ENCODE measurements at regions not wholly inside any gene's neighbourhood (a gene's known extent, or its start where the extent isn't known, plus 50 kb on each side); places are given as distances from the start of the nearest gene placed in this dataset.

DNA sequence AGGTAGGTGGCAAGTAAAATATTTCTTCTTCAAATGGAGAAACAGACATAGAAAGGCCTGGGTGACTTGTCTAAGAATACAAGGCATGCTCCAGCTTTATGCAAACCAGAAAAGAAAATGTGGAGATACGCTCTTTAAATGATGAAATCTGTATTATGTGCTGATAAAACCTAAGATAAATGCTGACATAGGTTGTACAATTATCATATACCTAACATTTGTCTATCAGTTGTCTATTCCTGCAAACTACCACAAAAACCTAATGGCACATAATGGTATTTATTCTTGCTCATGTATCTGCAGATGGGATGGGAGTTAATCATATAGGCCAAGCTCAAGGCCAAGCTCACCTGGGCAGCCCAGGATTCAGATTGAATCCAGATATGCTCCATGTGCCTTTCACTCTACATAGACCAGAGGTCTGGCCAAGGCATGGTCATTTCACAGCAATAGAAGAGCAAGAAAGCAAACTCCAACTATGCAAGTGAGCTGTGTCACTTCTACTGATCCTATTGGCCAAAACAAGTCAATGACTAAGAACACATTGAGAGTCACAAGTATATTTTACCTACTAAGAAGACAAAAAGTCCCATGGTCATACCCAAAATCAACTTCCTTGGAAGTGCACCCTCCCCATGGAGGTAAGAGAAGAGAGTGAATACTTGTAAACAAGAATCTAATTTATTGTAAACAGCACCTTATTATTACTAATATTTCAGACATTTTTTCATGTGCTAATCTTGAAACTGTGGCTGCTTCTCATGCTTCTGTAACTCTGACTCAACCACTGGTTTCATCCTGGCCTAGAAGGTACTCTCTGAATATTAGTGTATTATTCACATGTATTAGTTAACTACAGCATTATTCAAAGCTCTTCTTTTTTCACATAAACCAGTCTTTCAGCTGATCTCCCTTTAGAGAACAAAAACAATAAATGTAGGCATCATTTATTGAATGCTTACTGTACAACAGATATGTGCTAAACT lies 270.7 kb upstream of the SOX9 start:
- Histone ChIP-seq H3K4me1 (ENCODE audit: control insufficient read depth in 3 of 3, insufficient read depth in 2 of 3, low read depth in 1 of 3, low read length in 2 of 3) (no peaks in the 10 kb centered on the region), H3K9me3 (ENCODE audit: control insufficient read depth in 2 of 2, insufficient read depth in 1 of 2, low read depth in 1 of 2, low read length in 1 of 2) (no peaks in the 10 kb centered on the region), H3K36me3 (ENCODE audit: control insufficient read depth in 3 of 3, insufficient read depth in 2 of 3, low read depth in 1 of 3, low read length in 3 of 3) (no peaks in the 10 kb centered on the region), H3K27me3 (ENCODE audit: control insufficient read depth in 3 of 3, insufficient read depth in 3 of 3, low read length in 3 of 3) (no peaks in the 10 kb centered on the region), H3K27ac (ENCODE audit: low read depth in 1 of 3, low read length in 2 of 3) (no peak overlapping the region), H3K4me3 (ENCODE audit: low read depth in 1 of 3, low read length in 3 of 3) (no peak overlapping the region)
- DNase-seq (no peak), FAIRE-seq (no peak)
- WGBS, 3 donors = 54 to 92% (median 73%) methylated on average over 1 of the region's 1 CpG

DNA sequence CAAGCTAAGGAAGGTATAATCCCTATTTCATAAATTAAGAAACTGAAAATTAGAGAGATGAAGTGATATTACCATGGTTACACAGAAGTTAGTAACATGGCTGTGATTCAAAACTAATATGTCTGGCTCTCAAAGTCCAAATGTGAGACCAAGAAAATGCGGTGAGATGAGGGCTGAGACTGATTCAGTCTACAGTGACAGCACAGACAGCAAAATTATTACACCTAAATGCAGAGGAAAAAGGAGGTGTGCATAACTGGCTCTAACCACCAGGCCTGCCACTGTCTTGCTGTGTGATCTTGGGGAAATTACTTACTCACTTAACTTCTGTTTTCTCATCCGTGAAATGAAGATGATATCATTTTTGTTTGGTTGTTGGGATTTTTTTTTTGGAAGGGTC lies 270.0 kb upstream of the SOX9 start:
- FAIRE-seq (no peak), DNase-seq (no peak)
- Histone ChIP-seq H3K36me3 (ENCODE audit: control insufficient read depth in 3 of 3, insufficient read depth in 2 of 3, low read depth in 1 of 3, low read length in 3 of 3) (no peaks in the 10 kb centered on the region), H3K4me3 (ENCODE audit: low read depth in 1 of 3, low read length in 3 of 3) (no peak overlapping the region), H3K27me3 (ENCODE audit: control insufficient read depth in 3 of 3, insufficient read depth in 3 of 3, low read length in 3 of 3) (no peaks in the 10 kb centered on the region), H3K4me1 (ENCODE audit: control insufficient read depth in 3 of 3, insufficient read depth in 2 of 3, low read depth in 1 of 3, low read length in 2 of 3) (no peaks in the 10 kb centered on the region), H3K9me3 (ENCODE audit: control insufficient read depth in 2 of 2, insufficient read depth in 1 of 2, low read depth in 1 of 2, low read length in 1 of 2) (no peaks in the 10 kb centered on the region), H3K27ac (ENCODE audit: low read depth in 1 of 3, low read length in 2 of 3) (no peak overlapping the region)
- WGBS, 3 donors = 64 to 84% (median 84%) methylated on average over 2 of the region's 2 CpGs

GRCh38 chr17:71855010-71855409 lies 265.8 kb upstream of the SOX9 start:
- Histone ChIP-seq H3K36me3 (ENCODE audit: control insufficient read depth in 3 of 3, insufficient read depth in 2 of 3, low read depth in 1 of 3, low read length in 3 of 3) (no peaks in the 10 kb centered on the region), H3K4me3 (ENCODE audit: low read depth in 1 of 3, low read length in 3 of 3) (no peak overlapping the region), H3K27ac (ENCODE audit: low read depth in 1 of 3, low read length in 2 of 3) (no peak overlapping the region), H3K27me3 (ENCODE audit: control insufficient read depth in 3 of 3, insufficient read depth in 3 of 3, low read length in 3 of 3) (no peaks in the 10 kb centered on the region), H3K9me3 (ENCODE audit: control insufficient read depth in 2 of 2, insufficient read depth in 1 of 2, low read depth in 1 of 2, low read length in 1 of 2) (no peaks in the 10 kb centered on the region), H3K4me1 (ENCODE audit: control insufficient read depth in 3 of 3, insufficient read depth in 2 of 3, low read depth in 1 of 3, low read length in 2 of 3) (no peaks in the 10 kb centered on the region)
- 71 to 86% (median 82%) methylated on average over 4 of the region's 4 CpGs for WGBS, 3 donors
- no peak for FAIRE-seq
- DNase-seq = no peak

- FAIRE-seq = no peak
Measured at GRCh38 chr17:71864755-71865154, 256.1 kb upstream of the SOX9 start.

GRCh38 chr17:71866095-71866494 lies 254.7 kb upstream of the SOX9 start:
- Histone ChIP-seq H3K9me3 (ENCODE audit: control insufficient read depth in 2 of 2, insufficient read depth in 1 of 2, low read depth in 1 of 2, low read length in 1 of 2) (peaks cover 0 to 2% of the 10 kb centered on the region in 2 donors), H3K4me3 (ENCODE audit: low read depth in 1 of 3, low read length in 3 of 3) (no peak overlapping the region), H3K27me3 (ENCODE audit: control insufficient read depth in 3 of 3, insufficient read depth in 3 of 3, low read length in 3 of 3) (no peaks in the 10 kb centered on the region), H3K36me3 (ENCODE audit: control insufficient read depth in 3 of 3, insufficient read depth in 2 of 3, low read depth in 1 of 3, low read length in 3 of 3) (no peaks in the 10 kb centered on the region), H3K27ac (ENCODE audit: low read depth in 1 of 3, low read length in 2 of 3) (no peak overlapping the region), H3K4me1 (ENCODE audit: control insufficient read depth in 3 of 3, insufficient read depth in 2 of 3, low read depth in 1 of 3, low read length in 2 of 3) (no peaks in the 10 kb centered on the region)
- FAIRE-seq (no peak), DNase-seq (no peak)
- 82 to 89% (median 88%) methylated on average over 7 of the region's 7 CpGs for WGBS, 3 donors

More at GRCh38 chr17:71864755-71865154, 256.1 kb upstream of the SOX9 start:
- Histone ChIP-seq H3K36me3 (ENCODE audit: control insufficient read depth in 3 of 3, insufficient read depth in 2 of 3, low read depth in 1 of 3, low read length in 3 of 3) (no peaks in the 10 kb centered on the region), H3K27me3 (ENCODE audit: control insufficient read depth in 3 of 3, insufficient read depth in 3 of 3, low read length in 3 of 3) (no peaks in the 10 kb centered on the region), H3K9me3 (ENCODE audit: control insufficient read depth in 2 of 2, insufficient read depth in 1 of 2, low read depth in 1 of 2, low read length in 1 of 2) (peaks cover 0 to 2% of the 10 kb centered on the region in 2 donors), H3K27ac (ENCODE audit: low read depth in 1 of 3, low read length in 2 of 3) (no peak overlapping the region), H3K4me3 (ENCODE audit: low read depth in 1 of 3, low read length in 3 of 3) (no peak overlapping the region), H3K4me1 (ENCODE audit: control insufficient read depth in 3 of 3, insufficient read depth in 2 of 3, low read depth in 1 of 3, low read length in 2 of 3) (no peaks in the 10 kb centered on the region)
- 78 to 94% (median 82%) methylated on average over 2 of the region's 2 CpGs for WGBS, 3 donors
- DNase-seq = no peak

GRCh38 chr17:71869293-71869692 lies 251.5 kb upstream of the SOX9 start:
- H3K27ac ChIP-seq (ENCODE audit: low read depth in 1 of 3, low read length in 2 of 3) = no peak overlapping the region
- no peaks in the 10 kb centered on the region for H3K27me3 ChIP-seq (ENCODE audit: control insufficient read depth in 3 of 3, insufficient read depth in 3 of 3, low read length in 3 of 3)
- no peak overlapping the region for H3K4me3 ChIP-seq (ENCODE audit: low read depth in 1 of 3, low read length in 3 of 3)
- FAIRE-seq (no peak), DNase-seq (no peak)
- no peaks in the 10 kb centered on the region for H3K36me3 ChIP-seq (ENCODE audit: control insufficient read depth in 3 of 3, insufficient read depth in 2 of 3, low read depth in 1 of 3, low read length in 3 of 3)
- no peaks in the 10 kb centered on the region for H3K4me1 ChIP-seq (ENCODE audit: control insufficient read depth in 3 of 3, insufficient read depth in 2 of 3, low read depth in 1 of 3, low read length in 2 of 3)
- peaks cover 0 to 5% of the 10 kb centered on the region in 2 donors for H3K9me3 ChIP-seq (ENCODE audit: control insufficient read depth in 2 of 2, insufficient read depth in 1 of 2, low read depth in 1 of 2, low read length in 1 of 2)
- 38 to 54% (median 39%) methylated on average over 4 of the region's 4 CpGs for WGBS, 3 donors

GRCh38 chr17:71869841-71870545 lies 250.8 kb upstream of the SOX9 start:
- FAIRE-seq = no peak
- no peak overlapping the region for H3K27ac ChIP-seq (ENCODE audit: low read depth in 1 of 3, low read length in 2 of 3)
- no peak overlapping the region for H3K4me3 ChIP-seq (ENCODE audit: low read depth in 1 of 3, low read length in 3 of 3)
- H3K4me1 ChIP-seq (ENCODE audit: control insufficient read depth in 3 of 3, insufficient read depth in 2 of 3, low read depth in 1 of 3, low read length in 2 of 3) = no peaks in the 10 kb centered on the region
- H3K27me3 ChIP-seq (ENCODE audit: control insufficient read depth in 3 of 3, insufficient read depth in 3 of 3, low read length in 3 of 3) = no peaks in the 10 kb centered on the region
- no peak for DNase-seq
- peaks cover 0 to 5% of the 10 kb centered on the region in 2 donors for H3K9me3 ChIP-seq (ENCODE audit: control insufficient read depth in 2 of 2, insufficient read depth in 1 of 2, low read depth in 1 of 2, low read length in 1 of 2)
- WGBS, 3 donors = 73 to 88% (median 80%) methylated on average over 6 of the region's 6 CpGs
- H3K36me3 ChIP-seq (ENCODE audit: control insufficient read depth in 3 of 3, insufficient read depth in 2 of 3, low read depth in 1 of 3, low read length in 3 of 3) = no peaks in the 10 kb centered on the region

DNA sequence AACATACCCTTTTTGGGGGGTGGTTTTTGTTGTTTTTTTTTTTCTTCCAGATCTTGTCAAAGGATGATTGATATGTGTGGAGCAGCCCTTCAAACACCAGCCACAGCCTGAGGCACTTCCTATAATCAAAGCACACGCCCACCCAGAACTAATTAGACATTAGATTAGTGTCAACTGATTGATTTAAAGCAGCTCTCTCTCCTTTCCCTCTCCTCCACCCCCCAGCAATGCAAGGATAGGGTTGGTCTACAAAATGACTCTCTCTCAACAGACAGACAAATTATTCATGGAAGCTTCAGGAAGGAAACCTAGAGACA lies 250.3 kb upstream of the SOX9 start:
- Histone ChIP-seq H3K27ac (ENCODE audit: low read depth in 1 of 3, low read length in 2 of 3) (no peak overlapping the region), H3K4me1 (ENCODE audit: control insufficient read depth in 3 of 3, insufficient read depth in 2 of 3, low read depth in 1 of 3, low read length in 2 of 3) (no peaks in the 10 kb centered on the region), H3K27me3 (ENCODE audit: control insufficient read depth in 3 of 3, insufficient read depth in 3 of 3, low read length in 3 of 3) (no peaks in the 10 kb centered on the region), H3K36me3 (ENCODE audit: control insufficient read depth in 3 of 3, insufficient read depth in 2 of 3, low read depth in 1 of 3, low read length in 3 of 3) (no peaks in the 10 kb centered on the region), H3K9me3 (ENCODE audit: control insufficient read depth in 2 of 2, insufficient read depth in 1 of 2, low read depth in 1 of 2, low read length in 1 of 2) (peaks cover 0 to 5% of the 10 kb centered on the region in 2 donors), H3K4me3 (ENCODE audit: low read depth in 1 of 3, low read length in 3 of 3) (no peak overlapping the region)
- FAIRE-seq = no peak
- DNase-seq = no peak
- WGBS, 3 donors = 5 to 30% (median 16%) methylated on average over 1 of the region's 1 CpG
